HuH-7.5 (cell line): ENCODE measurements at regions not wholly inside any gene's neighbourhood (a gene's known extent, or its start where the extent isn't known, plus 50 kb on each side); places are given as distances from the start of the nearest gene placed in this dataset.

Experiments
- DNase-seq: peaks from one replicate; pipeline ENCODE4 v3.0.0; 2011; ENCODE audit warnings: low spot score

DNA sequence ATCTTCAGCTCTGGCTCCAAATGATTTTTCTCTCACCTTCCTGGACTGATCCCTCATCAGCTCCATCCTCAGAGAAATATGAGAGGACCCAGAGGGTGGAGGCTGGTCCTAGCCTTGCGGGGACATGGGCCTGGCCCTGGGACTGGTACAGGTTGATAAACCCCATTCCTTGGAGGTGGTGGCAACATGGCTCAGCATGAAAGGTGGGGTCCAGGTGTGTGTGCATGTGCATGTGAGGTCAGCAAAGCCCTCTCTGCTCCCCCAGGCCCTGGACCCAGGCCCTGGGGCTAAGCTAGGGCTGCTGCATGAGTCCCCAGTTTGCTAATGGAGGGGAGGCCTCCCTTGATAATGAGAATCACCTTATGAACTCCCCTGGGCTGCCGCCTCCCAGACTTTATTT lies 363.1 kb downstream of the MATN1 start:
- no peak for DNase-seq

- DNase-seq = no peak
These were observed 363.7 kb downstream of the MATN1 start for GRCh38 chr1:30359539-30360220.

- DNase-seq = no peak
These were observed 364.9 kb downstream of the MATN1 start for GRCh38 chr1:30358500-30358899.

GRCh38 chr1:30356839-30357238 lies 366.5 kb downstream of the MATN1 start:
- no peak for DNase-seq

- DNase-seq = no peak
These were observed 369.0 kb downstream of the MATN1 start for GRCh38 chr1:30354410-30354809.

- no peak for DNase-seq
These were observed 369.7 kb downstream of the MATN1 start for GRCh38 chr1:30353637-30354036.

- no peak for DNase-seq
These were observed 375.2 kb downstream of the MATN1 start for GRCh38 chr1:30348147-30348546.

DNA sequence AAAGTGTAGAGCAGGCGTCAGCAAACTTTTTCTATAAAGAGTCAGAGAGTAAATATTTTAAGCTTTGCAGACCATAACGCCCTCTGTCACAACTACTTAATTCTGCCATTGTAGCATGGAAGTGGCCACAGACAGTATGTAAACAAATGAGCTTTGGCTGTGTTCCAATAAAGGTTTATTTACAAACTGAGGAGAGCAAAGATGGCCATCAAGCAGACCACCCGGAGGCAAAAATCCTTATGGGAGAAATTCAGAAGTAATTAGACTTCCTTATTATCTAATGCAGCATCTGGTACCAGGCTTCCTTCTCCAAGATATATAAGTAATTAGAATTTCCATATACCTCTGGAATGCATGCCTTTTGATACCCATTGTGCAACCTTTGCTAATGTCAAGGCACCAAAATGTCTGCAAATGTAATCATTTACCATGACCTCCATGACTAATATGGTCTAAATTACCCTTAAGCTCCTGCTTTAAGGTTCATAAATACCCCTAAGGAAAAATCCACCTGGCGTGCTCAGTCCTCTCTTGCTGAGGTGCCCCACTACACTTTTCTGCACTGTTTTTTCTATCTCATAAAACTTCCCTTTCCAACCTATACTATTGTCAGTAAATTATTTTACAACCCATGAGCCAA lies 377.8 kb downstream of the MATN1 start:
- DNase-seq = no peak

DNA sequence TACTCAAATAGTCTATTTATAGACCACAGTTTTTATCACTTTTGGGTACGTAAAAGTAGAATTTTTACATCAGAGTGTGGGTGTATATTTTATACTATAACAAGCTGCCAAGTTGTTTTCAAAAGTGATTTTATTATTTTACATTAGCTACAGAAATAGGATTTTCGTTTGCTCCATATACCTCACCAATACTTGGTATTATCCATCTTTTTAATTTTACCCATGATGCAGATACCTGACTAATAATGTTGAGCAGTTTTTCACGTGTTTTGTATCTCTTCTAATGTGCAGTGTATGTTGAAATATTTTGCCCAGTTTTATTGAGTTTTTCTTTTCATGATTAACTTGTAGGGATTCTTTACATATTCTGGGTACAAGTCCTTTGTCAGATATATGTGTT lies 379.8 kb downstream of the MATN1 start:
- no peak for DNase-seq

GRCh38 chr1:30342535-30343141 lies 380.7 kb downstream of the MATN1 start:
- DNase-seq = no peak

DNA sequence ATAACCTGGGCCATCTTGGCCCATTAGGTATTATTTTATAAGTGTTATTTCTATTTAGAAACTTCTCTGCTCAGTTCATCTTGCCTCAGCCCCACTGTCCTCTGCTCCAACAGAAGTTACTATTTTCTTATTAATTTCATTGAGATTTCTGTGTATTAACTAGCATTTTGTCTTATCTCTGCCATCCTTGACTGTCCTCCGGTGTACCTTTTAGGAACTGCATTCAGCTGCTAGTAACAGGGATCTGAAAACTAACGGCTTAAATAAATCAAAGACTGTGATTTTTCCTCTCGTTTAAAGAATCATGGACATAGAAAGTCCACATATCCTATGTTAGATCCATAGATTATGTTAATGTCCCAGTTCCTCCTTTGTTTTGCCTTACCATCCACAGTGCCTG lies 382.5 kb downstream of the MATN1 start:
- no peak for DNase-seq

DNA sequence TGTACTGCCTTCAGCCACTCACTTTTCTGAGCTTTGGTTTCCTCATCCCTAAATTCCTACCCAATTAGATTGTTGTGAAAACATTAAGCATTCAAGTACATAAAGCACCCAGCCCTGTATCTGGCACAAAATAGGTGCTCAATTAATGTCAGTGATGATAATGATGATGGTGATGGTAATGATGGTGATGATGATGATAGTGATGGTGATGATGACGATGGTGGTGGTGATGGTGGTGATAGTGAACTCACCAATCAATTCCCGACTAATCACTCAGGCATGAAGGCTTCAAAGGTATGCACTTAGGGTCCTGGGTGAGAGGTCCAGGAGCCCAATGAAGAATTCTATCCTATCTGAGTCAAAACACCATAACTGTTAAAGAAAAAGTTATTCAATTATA lies 383.5 kb downstream of the MATN1 start:
- DNase-seq = no peak

DNA sequence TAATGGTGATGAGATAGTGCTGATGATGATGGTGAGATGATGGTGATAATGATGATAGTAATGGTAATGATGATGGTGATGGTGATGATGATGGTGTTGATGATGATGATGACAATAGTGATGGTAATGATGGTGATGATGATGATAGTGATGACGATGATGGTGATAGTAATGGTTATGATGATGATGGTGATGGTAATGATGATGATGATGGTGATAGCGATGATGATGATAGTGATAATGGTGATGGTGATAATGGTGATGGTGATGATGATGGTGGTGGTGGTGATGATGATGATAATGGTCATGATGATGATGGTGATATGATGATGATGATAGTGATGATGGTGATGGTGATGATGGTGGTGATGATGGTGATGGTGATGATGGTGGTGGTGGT lies 384.6 kb downstream of the MATN1 start:
- no peak for DNase-seq

GRCh38 chr1:30337324-30337620 lies 386.1 kb downstream of the MATN1 start:
- DNase-seq = no peak

- DNase-seq = no peak
These were observed 386.6 kb downstream of the MATN1 start for GRCh38 chr1:30336550-30337323.

GRCh38 chr1:30335997-30336390 lies 387.4 kb downstream of the MATN1 start:
- no peak for DNase-seq

DNA sequence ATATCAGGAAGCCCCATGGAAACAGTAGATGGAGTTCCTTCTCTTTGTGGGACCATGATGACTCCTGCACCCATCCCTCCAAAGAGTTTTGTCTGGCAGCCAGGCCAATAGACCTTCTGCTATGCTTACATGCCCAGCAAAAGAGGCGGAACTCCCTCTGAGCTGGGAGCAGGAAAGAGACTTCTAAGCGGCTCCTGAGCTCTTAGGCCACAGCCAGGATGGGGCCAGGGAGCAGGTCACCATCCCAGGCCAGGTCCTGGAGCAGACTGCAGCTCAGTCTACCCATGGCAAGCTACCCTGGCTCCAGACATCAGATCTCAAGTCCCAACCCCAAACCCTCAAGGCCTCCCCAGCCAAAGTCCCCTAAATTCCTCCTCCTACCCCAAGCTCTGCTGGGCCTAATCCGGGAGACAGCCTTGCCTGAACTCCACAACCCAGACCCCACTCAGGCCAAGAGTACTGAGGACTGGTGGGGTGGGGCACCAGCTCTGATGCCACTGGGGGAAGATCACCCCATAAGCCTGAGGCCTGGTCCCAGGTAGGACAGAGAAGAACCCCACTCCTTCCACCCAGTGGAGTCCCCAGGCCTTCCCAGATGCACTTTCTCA lies 387.9 kb downstream of the MATN1 start:
- DNase-seq = no peak

DNA sequence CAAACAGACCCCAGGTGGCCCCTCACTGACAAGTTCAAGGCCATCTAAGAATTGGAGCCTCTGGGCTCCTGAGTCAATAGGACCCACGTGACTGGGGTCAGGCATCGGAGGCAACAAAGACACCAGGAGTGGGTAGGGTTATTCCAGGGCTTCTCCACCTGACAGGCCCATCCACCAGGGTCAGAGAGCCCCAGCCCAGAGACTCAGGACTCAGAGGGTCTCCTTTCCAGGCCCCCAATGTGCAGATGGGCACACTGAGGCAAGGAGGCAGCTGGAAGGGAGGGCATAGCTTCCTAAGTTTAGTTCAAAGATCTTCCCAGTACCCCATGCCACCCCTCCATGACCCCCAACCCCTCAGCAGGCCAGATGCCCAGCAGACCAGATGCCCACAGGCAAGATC lies 388.6 kb downstream of the MATN1 start:
- no peak for DNase-seq

DNA sequence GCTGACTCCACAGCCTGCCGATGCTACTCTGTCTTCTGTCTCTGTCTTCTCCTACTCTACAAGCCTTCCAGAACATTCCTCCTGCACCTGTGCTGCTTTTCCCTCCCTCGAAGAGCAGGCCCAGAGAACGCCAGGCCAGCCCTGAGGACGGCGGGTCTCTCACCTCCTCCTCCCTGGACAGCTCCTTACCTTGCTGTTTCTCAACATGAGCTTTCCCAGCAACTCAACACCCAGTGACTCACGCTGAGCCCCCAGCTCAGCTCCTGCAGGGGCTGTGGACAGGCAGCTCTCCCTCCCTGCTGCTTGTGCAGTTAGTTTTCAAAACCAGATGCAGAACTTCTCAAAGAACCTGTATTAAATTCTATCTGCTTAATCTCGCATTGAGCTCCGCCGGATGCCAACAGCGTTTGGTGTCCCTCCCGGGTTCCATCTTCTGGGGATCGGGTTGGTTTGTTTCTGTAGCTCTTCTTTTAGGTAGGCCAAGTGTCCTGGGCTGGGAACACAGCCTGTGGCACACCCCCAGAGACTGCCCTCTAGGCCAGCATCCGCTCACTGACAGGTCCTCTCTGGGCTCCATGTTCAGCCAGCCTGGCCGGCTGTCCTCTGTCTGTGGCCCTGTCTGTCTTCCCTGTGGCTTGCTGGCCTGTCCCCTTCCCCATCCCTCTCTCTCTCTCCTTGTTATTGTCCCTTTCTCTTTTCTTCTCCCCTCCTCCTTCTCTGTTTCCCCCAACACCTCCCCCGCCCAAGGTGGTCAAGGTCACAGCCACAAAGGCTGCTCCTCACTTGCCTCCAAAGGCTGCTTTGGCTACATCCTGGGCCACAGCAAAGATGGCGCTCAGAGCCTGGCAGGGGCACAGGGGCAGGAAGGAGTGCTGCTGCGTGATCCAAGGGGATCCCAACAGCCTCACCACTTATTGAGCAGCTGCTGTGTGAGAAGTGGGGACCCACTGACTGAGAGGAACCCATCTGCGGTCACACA lies 391.0 kb downstream of the MATN1 start:
- DNase-seq = no peak

DNA sequence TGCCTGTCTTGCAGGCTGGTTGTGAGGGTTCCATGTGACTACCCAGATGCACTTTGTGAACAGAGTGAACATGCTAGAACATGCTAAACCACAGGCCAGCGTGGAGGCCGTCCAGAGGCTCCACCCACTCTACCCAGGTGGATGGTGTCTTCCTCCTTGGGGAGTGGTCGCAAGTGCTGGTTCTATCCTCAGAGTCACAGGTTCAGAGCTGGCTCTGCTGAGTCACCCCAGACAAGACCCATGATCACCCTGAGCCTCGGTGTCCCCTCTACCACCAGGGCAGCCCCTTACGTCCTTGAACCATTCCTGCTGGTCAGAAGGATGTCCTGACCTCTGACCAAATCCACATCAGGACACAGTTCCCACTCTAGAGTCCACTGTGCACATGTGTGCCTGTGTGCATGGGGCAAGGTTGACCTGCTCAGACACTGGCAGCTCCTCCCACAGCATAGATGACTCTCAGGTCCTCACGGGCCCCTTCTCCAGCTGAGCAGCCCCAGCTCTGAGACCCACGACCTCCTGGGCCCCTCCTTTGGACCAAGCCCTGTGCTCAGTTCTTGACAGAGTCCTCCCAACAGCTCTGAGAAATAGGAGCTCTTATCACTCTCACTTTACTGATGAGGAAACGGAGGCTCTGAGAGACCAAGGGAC lies 391.8 kb downstream of the MATN1 start:
- no peak for DNase-seq

- no peak for DNase-seq
These were observed 392.7 kb downstream of the MATN1 start for GRCh38 chr1:30330644-30331043.
